Body of pancreas (tissue), 4 donors: ENCODE measurements at regions not wholly inside any gene's neighbourhood (a gene's known extent, or its start where the extent isn't known, plus 50 kb on each side); places are given as distances from the start of the nearest gene placed in this dataset.

ENCODE experiments used
- ATAC-seq: fragments of 150-250 bp; one replicate; pipeline ENCODE4 v1.9.1; 2016
- DNase-seq, 4 donors: peaks; one replicate each; pipeline ENCODE4 v3.0.0-alpha.2; 2019
- H3K27ac ChIP-seq, 4 donors: fragments of 200-600 bp; sonication (generic); 1 replicate in 3 of 4; 2 replicates in 1 of 4; pipeline versions ENCODE4 v1.5.1 to v1.6.1; 2016 to 2019; ENCODE audit warnings: mild to moderate bottlenecking in 1 of 4, mixed read lengths in 1 of 4, moderate library complexity in 1 of 4
- H3K27me3 ChIP-seq, 2 donors: fragments of 200-600 bp; sonication (generic); one replicate each; pipeline ENCODE4 v1.6.0; 2016; ENCODE audit warnings: mild to moderate bottlenecking in 1 of 2
- H3K36me3 ChIP-seq, 2 donors: fragments of 200-600 bp; sonication (generic); replicated peaks in 1 of 2; 2 replicates each; pipeline ENCODE4 v1.5.1; 2016; ENCODE audit warnings: low read depth in 2 of 2; ENCODE audit not compliant: insufficient read depth in 1 of 2
- H3K4me1 ChIP-seq: fragments of 200-600 bp; sonication (generic); one replicate; pipeline ENCODE4 v1.6.0; 2016
- H3K4me3 ChIP-seq, 2 donors: fragments of 200-600 bp; sonication (generic); 1 replicate in 1 of 2; 2 replicates in 1 of 2; pipeline ENCODE4 v1.5.1; 2016 to 2019
- H3K9me3 ChIP-seq, 3 donors: fragments of 200-600 bp; sonication (generic); 1 replicate in 2 of 3; 2 replicates in 1 of 3; pipeline ENCODE4 v1.5.1; 2016
- POLR2A ChIP-seq, 3 donors: fragments of 450-650 bp; IDR thresholded peaks; one replicate each; pipeline ENCODE4 v1.6.1; 2016; ENCODE audit warnings: antibody characterized with exemption in 3 of 3, mild to moderate bottlenecking in 2 of 3
- WGBS, 2 donors: methylation state at CpG; one replicate each; pipeline ENCODE4 v1.1.5; 2017; 5-methylcytosine and 5-hydroxymethylcytosine counted together
- intact Hi-C: fragments of 100-400 bp; cut with DNase I; formaldehyde crosslinking; loops from one replicate; pipeline ENCODE4 v1.15.1; 2023
- TF ChIP-seq, protein P1 (sequence below), 7 experiments: fragments of 450-650 bp in 4 of 7; fragments of 200-600 bp in 3 of 7; sonication (generic) in 3 of 7; IDR thresholded peaks; one replicate each; pipeline ENCODE4 v1.5.1; 2016 to 2019; ENCODE audit warnings: antibody characterized with exemption in 7 of 7

- 43 to 45% methylated on average over 1 of the region's 1 CpG for WGBS, 2 donors
- H3K36me3 ChIP-seq = no peaks in the 10 kb centered on the region
- DNase-seq (no peak), ATAC-seq (no peak)
- no peaks in the 10 kb centered on the region for H3K4me1 ChIP-seq
- no peak overlapping the region for H3K27ac ChIP-seq
- intact Hi-C loops = no loop called here
- no peaks in the 10 kb centered on the region for H3K9me3 ChIP-seq
- TF ChIP-seq, protein P1, sequence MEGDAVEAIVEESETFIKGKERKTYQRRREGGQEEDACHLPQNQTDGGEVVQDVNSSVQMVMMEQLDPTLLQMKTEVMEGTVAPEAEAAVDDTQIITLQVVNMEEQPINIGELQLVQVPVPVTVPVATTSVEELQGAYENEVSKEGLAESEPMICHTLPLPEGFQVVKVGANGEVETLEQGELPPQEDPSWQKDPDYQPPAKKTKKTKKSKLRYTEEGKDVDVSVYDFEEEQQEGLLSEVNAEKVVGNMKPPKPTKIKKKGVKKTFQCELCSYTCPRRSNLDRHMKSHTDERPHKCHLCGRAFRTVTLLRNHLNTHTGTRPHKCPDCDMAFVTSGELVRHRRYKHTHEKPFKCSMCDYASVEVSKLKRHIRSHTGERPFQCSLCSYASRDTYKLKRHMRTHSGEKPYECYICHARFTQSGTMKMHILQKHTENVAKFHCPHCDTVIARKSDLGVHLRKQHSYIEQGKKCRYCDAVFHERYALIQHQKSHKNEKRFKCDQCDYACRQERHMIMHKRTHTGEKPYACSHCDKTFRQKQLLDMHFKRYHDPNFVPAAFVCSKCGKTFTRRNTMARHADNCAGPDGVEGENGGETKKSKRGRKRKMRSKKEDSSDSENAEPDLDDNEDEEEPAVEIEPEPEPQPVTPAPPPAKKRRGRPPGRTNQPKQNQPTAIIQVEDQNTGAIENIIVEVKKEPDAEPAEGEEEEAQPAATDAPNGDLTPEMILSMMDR (IDR thresholded peaks at IDR 0.05) = no peak
- TF ChIP-seq POLR2A (IDR thresholded peaks at IDR 0.05) = no peak
- H3K27me3 ChIP-seq = no peaks in the 10 kb centered on the region
- H3K4me3 ChIP-seq = no peak overlapping the region
Measured at GRCh38 chr10:106410331-106410730, 754.2 kb downstream of the SORCS1 start.

DNA sequence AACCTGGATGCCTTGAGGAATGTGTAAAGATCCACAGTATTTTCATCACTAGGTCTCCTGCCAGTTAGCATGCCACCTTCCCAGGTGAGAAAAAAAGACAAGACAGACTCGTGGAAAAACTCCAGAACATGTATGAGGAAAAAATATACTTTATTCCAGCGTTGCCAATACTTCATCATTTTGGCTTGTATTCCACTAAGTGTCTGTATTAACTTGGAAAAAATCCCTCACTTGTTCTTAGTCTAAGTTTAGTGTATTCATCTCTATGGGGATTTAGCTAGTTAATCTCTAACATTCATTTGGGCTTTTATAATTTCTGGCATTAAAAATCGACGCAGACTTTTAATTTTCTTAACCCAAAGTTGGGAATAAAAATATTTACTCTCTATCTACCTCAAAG, 759.4 kb downstream of the SORCS1 start:
- Histone ChIP-seq H3K4me3 (no peak overlapping the region), H3K9me3 (no peaks in the 10 kb centered on the region), H3K36me3 (no peaks in the 10 kb centered on the region), H3K27ac (no peak overlapping the region), H3K27me3 (no peaks in the 10 kb centered on the region), H3K4me1 (no peaks in the 10 kb centered on the region)
- ATAC-seq (no peak), DNase-seq (no peak)
- WGBS, 2 donors = 22 to 36% methylated on average over 4 of the region's 4 CpGs
- TF ChIP-seq, protein P1 (IDR thresholded peaks at IDR 0.05) = no peak
- TF ChIP-seq POLR2A (IDR thresholded peaks at IDR 0.05) = no peak
- intact Hi-C loops = no loop called here

DNA sequence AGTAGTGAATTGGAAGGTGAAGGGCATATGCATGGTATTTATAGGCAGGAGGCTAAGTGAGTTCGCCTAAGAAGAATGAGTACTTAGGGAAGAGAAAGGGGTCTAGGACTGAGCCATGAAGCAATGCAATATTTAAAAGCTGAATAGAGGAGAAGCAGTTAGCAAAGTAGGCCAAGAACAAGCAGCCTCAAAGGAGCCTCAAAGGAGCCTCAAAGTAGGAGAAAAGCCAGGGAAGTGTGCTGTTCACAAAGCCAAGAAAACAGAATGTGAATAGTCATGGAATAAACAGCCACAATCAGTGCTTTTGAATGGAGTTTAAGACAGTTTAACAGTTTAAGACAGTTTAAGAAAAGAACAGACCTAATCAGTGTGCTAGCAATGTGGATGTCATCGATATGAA, 762.0 kb downstream of the SORCS1 start:
- no peak overlapping the region for H3K4me3 ChIP-seq
- no peak for ATAC-seq
- H3K9me3 ChIP-seq = no peaks in the 10 kb centered on the region
- H3K4me1 ChIP-seq = no peaks in the 10 kb centered on the region
- 73 to 85% methylated on average over 2 of the region's 2 CpGs for WGBS, 2 donors
- no peaks in the 10 kb centered on the region for H3K27me3 ChIP-seq
- H3K36me3 ChIP-seq = no peaks in the 10 kb centered on the region
- TF ChIP-seq, protein P1 (IDR thresholded peaks at IDR 0.05) = no peak
- TF ChIP-seq POLR2A (IDR thresholded peaks at IDR 0.05) = no peak
- no peak overlapping the region for H3K27ac ChIP-seq
- intact Hi-C loops = no loop called here
- DNase-seq = no peak

GRCh38 chr10:106401967-106402366, 762.5 kb downstream of the SORCS1 start:
- H3K27me3 ChIP-seq = no peaks in the 10 kb centered on the region
- no peaks in the 10 kb centered on the region for H3K36me3 ChIP-seq
- ATAC-seq = no peak
- TF ChIP-seq POLR2A (IDR thresholded peaks at IDR 0.05) = no peak
- TF ChIP-seq, protein P1 (IDR thresholded peaks at IDR 0.05) = no peak
- intact Hi-C loops = no loop called here
- no peaks in the 10 kb centered on the region for H3K4me1 ChIP-seq
- H3K4me3 ChIP-seq = no peak overlapping the region
- no peaks in the 10 kb centered on the region for H3K9me3 ChIP-seq
- no peak for DNase-seq
- H3K27ac ChIP-seq = no peak overlapping the region

DNA sequence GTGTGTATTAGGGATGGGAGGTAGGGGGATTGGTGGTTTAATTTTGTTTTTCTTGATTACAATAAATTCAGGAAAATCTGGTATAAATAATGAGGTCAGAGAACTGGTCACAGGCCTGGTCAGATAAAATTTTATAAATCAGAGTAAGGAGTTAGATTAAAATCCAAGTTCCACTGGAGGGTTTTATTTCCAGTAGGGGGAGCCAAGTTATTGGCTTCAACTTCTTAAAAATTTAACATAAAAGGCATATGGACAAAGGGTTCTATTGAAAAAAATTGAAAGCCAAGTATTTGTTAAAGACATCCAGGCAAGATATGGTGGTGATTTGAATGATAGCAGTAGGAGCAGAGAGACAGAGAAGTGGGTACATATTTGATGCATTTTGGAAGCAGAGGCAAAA, 763.3 kb downstream of the SORCS1 start:
- Histone ChIP-seq H3K4me1 (peaks cover 3% of the 10 kb centered on the region), H3K36me3 (no peaks in the 10 kb centered on the region), H3K9me3 (no peaks in the 10 kb centered on the region), H3K27me3 (no peaks in the 10 kb centered on the region), H3K27ac (no peak overlapping the region), H3K4me3 (no peak overlapping the region)
- intact Hi-C loops = no loop called here
- DNase-seq (no peak), ATAC-seq (no peak)
- no peak for TF ChIP-seq POLR2A (IDR thresholded peaks at IDR 0.05)
- TF ChIP-seq, protein P1 (IDR thresholded peaks at IDR 0.05) = peak in 2 of 7 experiments; percentile 7 to 13
